PC-9 (cell line): ENCODE measurements at regions not wholly inside any gene's neighbourhood (a gene's known extent, or its start where the extent isn't known, plus 50 kb on each side); places are given as distances from the start of the nearest gene placed in this dataset.

Source experiments
- BruUV-seq: library from RNA; stranded (reverse); fragments of 400-500 nt; replicated peaks from 2 replicates; lab custom pipeline; 2021; lab: Mats Ljungman, UMichigan
- CTCF ChIA-PET: fragments of 300-600 bp; sonication (Branson Sonifier 250); formaldehyde crosslinking; loops from one replicate; lab custom pipeline; 2022; ENCODE audit warnings: antibody characterized with exemption; lab: Charles Lee
- POLR2A ChIA-PET: fragments of 300-600 bp; sonication (Branson Sonifier 250); formaldehyde crosslinking; loops from one replicate; lab custom pipeline; 2022; ENCODE audit warnings: antibody characterized with exemption; ENCODE audit not compliant: unreplicated experiment; lab: Charles Lee
- DNase-seq, 2 experiments: peaks; one replicate each; pipeline versions ENCODE4 v3.0.0 to v3.0.0-alpha.2; 2015 to 2022; ENCODE audit warnings: mixed read lengths in 1 of 2
- H2AFZ ChIP-seq: fragments of 200-600 bp; sonication (generic); 2 replicates; pipeline ENCODE4 v1.8.1; 2017; ENCODE audit warnings: antibody characterized with exemption
- H3F3A ChIP-seq: fragments of 200-600 bp; sonication (generic); 2 replicates; pipeline ENCODE4 v1.8.1; 2017; ENCODE audit warnings: antibody characterized with exemption, mild to moderate bottlenecking, low read depth; ENCODE audit not compliant: insufficient read depth
- H3K27ac ChIP-seq: fragments of 200-600 bp; sonication (generic); 2 replicates; pipeline ENCODE4 v1.6.1; 2016; ENCODE audit warnings: mixed run types
- H3K27me3 ChIP-seq: fragments of 200-600 bp; sonication (generic); 2 replicates; pipeline ENCODE4 v1.6.1; 2016; ENCODE audit warnings: low read depth, mixed run types; ENCODE audit not compliant: insufficient read depth
- H3K36me3 ChIP-seq: fragments of 200-600 bp; sonication (generic); 2 replicates; pipeline ENCODE4 v1.6.1; 2016; ENCODE audit warnings: low read depth, mixed run types
- H3K4me1 ChIP-seq: fragments of 200-600 bp; sonication (generic); replicated peaks from 2 replicates; pipeline ENCODE4 v1.6.1; 2016; ENCODE audit warnings: mixed run types; ENCODE audit not compliant: insufficient read depth
- H3K4me2 ChIP-seq: fragments of 200-600 bp; sonication (generic); 2 replicates; pipeline ENCODE4 v1.6.1; 2017; ENCODE audit warnings: mixed run types
- H3K4me3 ChIP-seq: fragments of 200-600 bp; sonication (generic); 2 replicates; pipeline ENCODE4 v1.6.1; 2016; ENCODE audit warnings: mixed run types
- H3K79me2 ChIP-seq: fragments of 200-600 bp; sonication (generic); 2 replicates; pipeline ENCODE4 v1.6.1; 2017; ENCODE audit warnings: low read depth, mixed run types
- H3K9me2 ChIP-seq: fragments of 200-600 bp; sonication (generic); 2 replicates; pipeline ENCODE4 v1.8.1; 2017; ENCODE audit warnings: mild to moderate bottlenecking; ENCODE audit not compliant: insufficient read depth
- H3K9me3 ChIP-seq: fragments of 200-600 bp; sonication (generic); 2 replicates; pipeline ENCODE4 v1.8.1; 2016; ENCODE audit warnings: low read depth; ENCODE audit not compliant: insufficient read depth
- H4K20me1 ChIP-seq: fragments of 200-600 bp; sonication (generic); 2 replicates; pipeline ENCODE4 v1.8.1; 2017; ENCODE audit not compliant: insufficient read depth
- CTCF ChIP-seq: fragments of 200-600 bp; sonication (generic); conservative IDR thresholded peaks from 2 replicates; pipeline ENCODE4 v1.6.1; 2017; ENCODE audit warnings: mixed run types, antibody characterized with exemption, mild to moderate bottlenecking, moderate library complexity
- EZH2 ChIP-seq: fragments of 200-600 bp; sonication (generic); IDR thresholded peaks from 2 replicates; pipeline ENCODE4 v1.8.0; 2017; ENCODE audit warnings: antibody characterized with exemption, low read depth
- intact Hi-C: fragments of 100-400 bp; cut with micrococcal nuclease; formaldehyde crosslinking; loops from one replicate; pipeline ENCODE4 v1.10.0; 2022; ENCODE audit not compliant: unreplicated experiment

- intact Hi-C loops, result no loop called here
- Histone ChIP-seq H4K20me1 (no peaks in the 10 kb centered on the region), H3K4me3 (no peak overlapping the region), H3F3A (no peaks in the 10 kb centered on the region), H3K9me3 (no peaks in the 10 kb centered on the region), H3K79me2 (no peaks in the 10 kb centered on the region), H3K4me1 (no peaks in the 10 kb centered on the region), H3K9me2 (no peaks in the 10 kb centered on the region), H2AFZ (no peak overlapping the region), H3K36me3 (no peaks in the 10 kb centered on the region), H3K27me3 (no peaks in the 10 kb centered on the region), H3K27ac (no peak overlapping the region), H3K4me2 (no peak overlapping the region)
- DNase-seq, result no peak
- TF ChIP-seq EZH2 (no peak), CTCF (no peak)
- ChIA-PET POLR2A (no interaction called here), CTCF (no interaction called here)
- BruUV-seq, result no TSS peak
Measured at GRCh38 chr21:18144339-18144738, 100.3 kb upstream of the CHODL start.

- no peak overlapping the region for H3K27ac ChIP-seq
- no peak overlapping the region for H3K4me3 ChIP-seq
- CTCF ChIA-PET, result no interaction called here
- no peaks in the 10 kb centered on the region for H3K9me3 ChIP-seq
- no peaks in the 10 kb centered on the region for H3K79me2 ChIP-seq
- H3K9me2 ChIP-seq, result no peaks in the 10 kb centered on the region
- no peaks in the 10 kb centered on the region for H3K27me3 ChIP-seq
- H3F3A ChIP-seq, result no peaks in the 10 kb centered on the region
- H4K20me1 ChIP-seq, result no peaks in the 10 kb centered on the region
- no peak overlapping the region for H3K4me2 ChIP-seq
- intact Hi-C loops, result no loop called here
- H3K36me3 ChIP-seq, result no peaks in the 10 kb centered on the region
- POLR2A ChIA-PET, result no interaction called here
- DNase-seq, result no peak
- H2AFZ ChIP-seq, result no peak overlapping the region
- H3K4me1 ChIP-seq, result no peaks in the 10 kb centered on the region
- BruUV-seq, result no TSS peak
- TF ChIP-seq CTCF, result no peak
- no peak for TF ChIP-seq EZH2
Measured at GRCh38 chr21:18142655-18143054, 102.0 kb upstream of the CHODL start.

GRCh38 chr21:18138507-18138906 lies 106.1 kb upstream of the CHODL start:
- DNase-seq, result no peak
- TF ChIP-seq EZH2, result no peak
- TF ChIP-seq CTCF, result no peak
- Histone ChIP-seq H3K79me2 (no peaks in the 10 kb centered on the region), H3K36me3 (no peaks in the 10 kb centered on the region), H2AFZ (no peak overlapping the region), H3K27me3 (no peaks in the 10 kb centered on the region), H3K27ac (no peak overlapping the region), H3K4me1 (no peaks in the 10 kb centered on the region), H3F3A (no peaks in the 10 kb centered on the region), H3K4me2 (no peak overlapping the region), H3K4me3 (no peak overlapping the region), H3K9me3 (no peaks in the 10 kb centered on the region), H3K9me2 (no peaks in the 10 kb centered on the region), H4K20me1 (no peaks in the 10 kb centered on the region)
- CTCF ChIA-PET, result no interaction called here
- intact Hi-C loops, result no loop called here
- BruUV-seq, result no TSS peak
- POLR2A ChIA-PET, result no interaction called here
